Natural killer cell (primary cell): ENCODE measurements at regions not wholly inside any gene's neighbourhood (a gene's known extent, or its start where the extent isn't known, plus 50 kb on each side); places are given as distances from the start of the nearest gene placed in this dataset.
A peak's percentile ranks its signal among the peaks of the same experiment; 100 is the strongest.
"Not testable (repeated sequence)": the region's sequence is repeated elsewhere in the genome, so short reads cannot be mapped to it uniquely, and the experiment has no call there.

ENCODE experiments used
- ATAC-seq, 3 donors: fragments of 150-1000 bp in 2 of 3; fragments of 200-7000 bp in 1 of 3; cut with Tn5 transposase; 1 replicate in 1 of 3; 2 replicates in 2 of 3; pipeline ENCODE4 v1.10.0; 2021; ENCODE audit warnings: mild to moderate bottlenecking in 2 of 3, moderate library complexity in 2 of 3
- DNase-seq, 2 donors: peaks; one replicate each; pipeline versions ENCODE4 v3.0.0 to v3.0.0-alpha.2; 2013 to 2021; ENCODE audit warnings: mixed read lengths in 1 of 2
- H3K27ac ChIP-seq: one replicate; pipeline ENCODE4 v1.5.1; 2013; ENCODE audit warnings: mild to moderate bottlenecking, low read length
- H3K27me3 ChIP-seq: one replicate; pipeline ENCODE4 v1.6.1; 2013; ENCODE audit warnings: low read length; ENCODE audit not compliant: control insufficient read depth, insufficient read depth
- H3K36me3 ChIP-seq: one replicate; pipeline ENCODE4 v1.6.1; 2013; ENCODE audit warnings: low read length; ENCODE audit not compliant: control insufficient read depth, insufficient read depth
- H3K4me1 ChIP-seq: one replicate; pipeline ENCODE4 v1.6.1; 2013; ENCODE audit warnings: low read length; ENCODE audit not compliant: control insufficient read depth, insufficient read depth
- H3K4me3 ChIP-seq: one replicate; pipeline ENCODE4 v1.5.1; 2013; ENCODE audit warnings: low read length
- H3K9me3 ChIP-seq: one replicate; pipeline ENCODE4 v1.6.1; 2013; ENCODE audit warnings: low read length; ENCODE audit not compliant: control insufficient read depth, insufficient read depth
- H3K27ac Mint-ChIP-seq, 2 donors: one replicate each; pipeline ENCODE4 v1.8.0; 2022; ENCODE audit warnings: mild to moderate bottlenecking in 2 of 2, mixed read lengths in 2 of 2, moderate library complexity in 1 of 2
- H3K27me3 Mint-ChIP-seq, 2 donors: one replicate each; pipeline ENCODE4 v1.8.0; 2022; ENCODE audit warnings: low read depth in 2 of 2, mixed read lengths in 2 of 2
- H3K36me3 Mint-ChIP-seq: one replicate; pipeline ENCODE4 v1.8.0; 2022; ENCODE audit warnings: mixed read lengths
- H3K4me1 Mint-ChIP-seq, 2 donors: one replicate each; pipeline ENCODE4 v1.8.0; 2022; ENCODE audit warnings: mixed read lengths in 2 of 2
- H3K4me3 Mint-ChIP-seq: one replicate; pipeline ENCODE4 v1.8.0; 2022; ENCODE audit warnings: mild to moderate bottlenecking, moderate library complexity, mixed read lengths
- H3K9me3 Mint-ChIP-seq, 2 donors: one replicate each; pipeline ENCODE4 v1.8.0; 2022; ENCODE audit warnings: mixed read lengths in 2 of 2
- WGBS: methylation state at CpG from one replicate; pipeline ENCODE4 v1.1.7; 2013; ENCODE audit warnings: missing lambda C conversion rate; ENCODE audit not compliant: insufficient coverage; 5-methylcytosine and 5-hydroxymethylcytosine counted together
- intact Hi-C: fragments of 100-400 bp; cut with micrococcal nuclease; formaldehyde crosslinking; loops from one replicate; pipeline ENCODE4 v1.14.2; 2022
- TF ChIP-seq, protein P1 (sequence below): fragments of 200-600 bp; IDR thresholded peaks from one replicate; pipeline ENCODE4 v1.8.0; 2022; ENCODE audit warnings: antibody characterized with exemption

- Histone ChIP-seq H3K4me1 (no peaks in the 10 kb centered on the region), H3K27ac (no peak overlapping the region), H3K27me3 (no peaks in the 10 kb centered on the region), H3K36me3 (no peaks in the 10 kb centered on the region), H3K4me3 (no peak overlapping the region), H3K9me3 (no peaks in the 10 kb centered on the region)
- ATAC-seq = no peak
- H3K27me3 Mint-ChIP-seq = peaks cover 0 to 5% of the 10 kb centered on the region in 2 donors
- intact Hi-C loops = no loop called here
- H3K27ac Mint-ChIP-seq = no peak overlapping the region
- TF ChIP-seq, protein P1, sequence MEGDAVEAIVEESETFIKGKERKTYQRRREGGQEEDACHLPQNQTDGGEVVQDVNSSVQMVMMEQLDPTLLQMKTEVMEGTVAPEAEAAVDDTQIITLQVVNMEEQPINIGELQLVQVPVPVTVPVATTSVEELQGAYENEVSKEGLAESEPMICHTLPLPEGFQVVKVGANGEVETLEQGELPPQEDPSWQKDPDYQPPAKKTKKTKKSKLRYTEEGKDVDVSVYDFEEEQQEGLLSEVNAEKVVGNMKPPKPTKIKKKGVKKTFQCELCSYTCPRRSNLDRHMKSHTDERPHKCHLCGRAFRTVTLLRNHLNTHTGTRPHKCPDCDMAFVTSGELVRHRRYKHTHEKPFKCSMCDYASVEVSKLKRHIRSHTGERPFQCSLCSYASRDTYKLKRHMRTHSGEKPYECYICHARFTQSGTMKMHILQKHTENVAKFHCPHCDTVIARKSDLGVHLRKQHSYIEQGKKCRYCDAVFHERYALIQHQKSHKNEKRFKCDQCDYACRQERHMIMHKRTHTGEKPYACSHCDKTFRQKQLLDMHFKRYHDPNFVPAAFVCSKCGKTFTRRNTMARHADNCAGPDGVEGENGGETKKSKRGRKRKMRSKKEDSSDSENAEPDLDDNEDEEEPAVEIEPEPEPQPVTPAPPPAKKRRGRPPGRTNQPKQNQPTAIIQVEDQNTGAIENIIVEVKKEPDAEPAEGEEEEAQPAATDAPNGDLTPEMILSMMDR = no peak
- no peak for DNase-seq
- H3K9me3 Mint-ChIP-seq = no peaks in the 10 kb centered on the region
- H3K36me3 Mint-ChIP-seq = no peaks in the 10 kb centered on the region
- H3K4me3 Mint-ChIP-seq = no peak overlapping the region
- H3K4me1 Mint-ChIP-seq = peaks cover 0 to 5% of the 10 kb centered on the region in 2 donors
- WGBS = no CpG with 5 or more reads among the region's 1 CpG
Observed at GRCh38 chr6:139982195-139982594, 607.7 kb upstream of the CITED2 start.

- TF ChIP-seq, protein P1 = no peak
- Histone ChIP-seq H3K4me3 (no peak overlapping the region), H3K27ac (no peak overlapping the region), H3K27me3 (no peaks in the 10 kb centered on the region), H3K36me3 (no peaks in the 10 kb centered on the region), H3K4me1 (no peaks in the 10 kb centered on the region), H3K9me3 (no peaks in the 10 kb centered on the region)
- WGBS = 16% methylated on average over 5 of the region's 5 CpGs
- no peaks in the 10 kb centered on the region for H3K36me3 Mint-ChIP-seq
- DNase-seq (peak in 1 of 2 donors; percentile 4), ATAC-seq (no peak)
- intact Hi-C loops = no loop called here
- no peak overlapping the region for H3K4me3 Mint-ChIP-seq
- H3K9me3 Mint-ChIP-seq = no peaks in the 10 kb centered on the region
- H3K27me3 Mint-ChIP-seq = peaks cover 0 to 5% of the 10 kb centered on the region in 2 donors
- no peak overlapping the region for H3K27ac Mint-ChIP-seq
- H3K4me1 Mint-ChIP-seq = peaks cover 0 to 5% of the 10 kb centered on the region in 2 donors
Observed at GRCh38 chr6:139981768-139982181, 607.3 kb upstream of the CITED2 start.

GRCh38 chr6:139981066-139981624 lies 606.7 kb upstream of the CITED2 start:
- intact Hi-C loops = no loop called here
- Histone ChIP-seq H3K36me3 (no peaks in the 10 kb centered on the region), H3K27ac (no peak overlapping the region), H3K27me3 (no peaks in the 10 kb centered on the region), H3K9me3 (no peaks in the 10 kb centered on the region), H3K4me1 (no peaks in the 10 kb centered on the region), H3K4me3 (no peak overlapping the region)
- WGBS = no CpG with 5 or more reads among the region's 1 CpG
- Mint-ChIP-seq H3K4me1 (peaks cover 0 to 5% of the 10 kb centered on the region in 2 donors), H3K4me3 (no peak overlapping the region), H3K36me3 (no peaks in the 10 kb centered on the region), H3K27me3 (peaks cover 0 to 5% of the 10 kb centered on the region in 2 donors), H3K9me3 (no peaks in the 10 kb centered on the region), H3K27ac (no peak overlapping the region)
- TF ChIP-seq, protein P1 = no peak
- no peak for DNase-seq
- ATAC-seq = no peak

DNA sequence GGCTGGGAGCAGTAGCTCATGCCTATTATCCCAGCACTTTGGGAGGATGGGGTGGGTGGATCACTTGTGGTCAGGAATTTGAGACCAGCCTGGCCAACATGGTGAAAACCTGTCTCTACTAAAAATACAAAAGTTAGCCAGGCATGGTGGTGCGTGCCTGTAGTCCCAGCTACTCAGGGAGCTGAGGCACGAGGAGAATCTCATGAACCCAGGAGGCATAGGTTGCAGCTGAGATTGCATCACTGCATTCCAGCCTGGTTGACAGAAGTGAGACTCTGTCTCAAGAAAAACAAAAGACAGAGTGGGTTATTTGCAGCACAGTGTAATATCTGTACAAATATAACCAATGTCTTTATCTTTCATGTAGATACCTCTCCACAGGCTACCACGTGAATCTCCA lies 606.2 kb upstream of the CITED2 start:
- H3K27ac ChIP-seq, DNase-seq, H3K36me3 Mint-ChIP-seq, H3K9me3 ChIP-seq, H3K4me1 ChIP-seq, H3K36me3 ChIP-seq, H3K27me3 ChIP-seq, H3K9me3 Mint-ChIP-seq, H3K4me1 Mint-ChIP-seq, H3K4me3 ChIP-seq, ATAC-seq, H3K4me3 Mint-ChIP-seq, intact Hi-C loops, H3K27me3 Mint-ChIP-seq, H3K27ac Mint-ChIP-seq: not testable (repeated sequence)
- 94% methylated on average over 3 of the region's 3 CpGs for WGBS
